ENCODE measurements at regions not wholly inside any gene's neighbourhood (a gene's known extent, or its start where the extent isn't known, plus 50 kb on each side); places are given as distances from the start of the nearest gene placed in this dataset.

DNA sequence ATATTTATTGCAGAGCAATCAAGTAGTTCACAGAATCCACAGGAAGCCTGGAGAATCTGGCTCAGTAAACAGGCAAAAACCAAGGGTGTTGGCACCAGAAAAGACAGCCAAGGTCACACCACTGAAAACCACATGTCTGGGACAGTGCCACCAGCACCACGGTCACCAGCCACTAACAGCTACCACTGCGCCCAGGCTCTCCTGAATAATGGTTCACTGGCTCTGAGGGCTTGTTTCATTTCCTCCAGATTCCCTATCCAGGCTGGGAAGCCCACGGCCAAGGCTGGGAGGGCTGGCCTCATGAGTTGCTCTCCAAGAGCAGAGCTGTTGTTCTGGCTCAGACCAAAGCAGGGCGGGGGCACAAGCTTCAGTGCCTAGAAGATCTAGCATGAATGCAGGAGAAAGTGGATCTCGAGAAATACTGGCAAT lies 54.5 kb upstream of the PTGFRN start:
- TF ChIP-seq, protein P1, sequence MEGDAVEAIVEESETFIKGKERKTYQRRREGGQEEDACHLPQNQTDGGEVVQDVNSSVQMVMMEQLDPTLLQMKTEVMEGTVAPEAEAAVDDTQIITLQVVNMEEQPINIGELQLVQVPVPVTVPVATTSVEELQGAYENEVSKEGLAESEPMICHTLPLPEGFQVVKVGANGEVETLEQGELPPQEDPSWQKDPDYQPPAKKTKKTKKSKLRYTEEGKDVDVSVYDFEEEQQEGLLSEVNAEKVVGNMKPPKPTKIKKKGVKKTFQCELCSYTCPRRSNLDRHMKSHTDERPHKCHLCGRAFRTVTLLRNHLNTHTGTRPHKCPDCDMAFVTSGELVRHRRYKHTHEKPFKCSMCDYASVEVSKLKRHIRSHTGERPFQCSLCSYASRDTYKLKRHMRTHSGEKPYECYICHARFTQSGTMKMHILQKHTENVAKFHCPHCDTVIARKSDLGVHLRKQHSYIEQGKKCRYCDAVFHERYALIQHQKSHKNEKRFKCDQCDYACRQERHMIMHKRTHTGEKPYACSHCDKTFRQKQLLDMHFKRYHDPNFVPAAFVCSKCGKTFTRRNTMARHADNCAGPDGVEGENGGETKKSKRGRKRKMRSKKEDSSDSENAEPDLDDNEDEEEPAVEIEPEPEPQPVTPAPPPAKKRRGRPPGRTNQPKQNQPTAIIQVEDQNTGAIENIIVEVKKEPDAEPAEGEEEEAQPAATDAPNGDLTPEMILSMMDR (IDR thresholded peaks at IDR 0.05; ENCODE audit: low read depth, low read length), result no peak
- no peak for TF ChIP-seq MYC (IDR thresholded peaks at IDR 0.05; ENCODE audit: low read depth, low read length)

All from NB4 (cell line).